Activated T-helper 1 cell treated with anti-CD3 and anti-CD28 coated beads, Interleukin-2, amount 50 U/mL, for 16 hours (primary cell): ENCODE measurements at regions not wholly inside any gene's neighbourhood (a gene's known extent, or its start where the extent isn't known, plus 50 kb on each side); places are given as distances from the start of the nearest gene placed in this dataset.
"Not testable (repeated sequence)": the region's sequence is repeated elsewhere in the genome, so short reads cannot be mapped to it uniquely, and the experiment has no call there.

Experiments used
- DNase-seq, 2 donors: peaks; one replicate each; pipeline ENCODE4 v3.0.0-alpha.2; 2020; ENCODE audit warnings: low read depth in 1 of 2, low spot score in 1 of 2

DNA sequence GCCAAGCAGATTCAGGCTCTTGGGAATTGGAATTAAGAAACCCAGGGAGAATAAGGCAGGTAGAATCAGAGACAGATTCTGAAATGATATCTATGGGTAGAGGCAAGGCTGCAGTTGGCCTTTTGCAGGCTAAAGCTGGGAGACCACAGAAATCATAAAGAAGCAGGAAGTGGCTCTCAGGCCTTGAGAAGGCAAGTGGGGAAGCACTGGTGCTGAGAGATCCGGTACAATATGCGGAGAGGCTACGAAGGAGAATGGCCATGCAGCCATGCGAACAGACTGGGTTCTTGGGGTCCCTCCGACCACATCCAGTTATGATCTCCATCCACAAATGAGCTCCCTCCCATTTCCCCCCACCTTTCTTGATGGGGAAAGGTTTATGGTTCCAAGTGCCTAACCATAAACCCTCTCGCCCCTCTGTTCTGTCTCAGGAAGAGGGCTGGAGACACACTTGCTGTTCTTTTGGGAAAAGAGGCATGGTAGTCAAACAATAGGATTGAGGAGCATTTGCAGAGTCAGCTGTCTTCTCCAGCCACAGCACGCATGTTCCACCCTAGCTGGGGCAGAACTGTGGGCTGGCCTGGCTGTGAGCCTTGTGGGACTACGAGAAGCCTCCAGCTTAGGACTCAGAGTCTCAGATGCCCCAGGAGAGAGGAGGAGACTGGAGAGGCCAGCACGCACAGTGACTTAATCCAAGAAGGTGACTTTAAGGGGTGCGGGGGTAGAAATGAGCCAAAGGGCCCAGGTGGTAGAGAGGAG lies 99.6 kb downstream of the RPLP1 start:
- DNase-seq: no peak

DNA sequence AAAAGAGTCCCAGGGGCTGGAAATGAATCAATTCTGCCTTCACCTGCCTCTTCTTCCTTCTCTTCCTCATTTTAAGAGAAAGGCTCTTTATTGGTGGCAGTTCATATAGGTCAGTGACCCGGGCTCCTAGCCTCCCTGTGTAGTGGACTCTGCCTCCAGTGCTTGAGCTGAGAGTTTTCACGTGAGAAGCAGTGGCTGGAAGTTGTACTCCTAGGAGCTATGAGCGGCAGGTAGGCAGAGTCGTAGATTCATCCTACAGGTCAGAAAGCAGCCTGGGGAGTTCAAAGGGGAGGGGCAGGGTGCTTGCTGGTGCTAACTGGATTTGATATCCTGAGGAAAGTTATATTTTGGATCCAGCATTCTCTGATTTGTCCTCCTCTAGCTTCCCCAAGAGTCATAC lies 101.1 kb downstream of the RPLP1 start:
- no peak for DNase-seq

DNA sequence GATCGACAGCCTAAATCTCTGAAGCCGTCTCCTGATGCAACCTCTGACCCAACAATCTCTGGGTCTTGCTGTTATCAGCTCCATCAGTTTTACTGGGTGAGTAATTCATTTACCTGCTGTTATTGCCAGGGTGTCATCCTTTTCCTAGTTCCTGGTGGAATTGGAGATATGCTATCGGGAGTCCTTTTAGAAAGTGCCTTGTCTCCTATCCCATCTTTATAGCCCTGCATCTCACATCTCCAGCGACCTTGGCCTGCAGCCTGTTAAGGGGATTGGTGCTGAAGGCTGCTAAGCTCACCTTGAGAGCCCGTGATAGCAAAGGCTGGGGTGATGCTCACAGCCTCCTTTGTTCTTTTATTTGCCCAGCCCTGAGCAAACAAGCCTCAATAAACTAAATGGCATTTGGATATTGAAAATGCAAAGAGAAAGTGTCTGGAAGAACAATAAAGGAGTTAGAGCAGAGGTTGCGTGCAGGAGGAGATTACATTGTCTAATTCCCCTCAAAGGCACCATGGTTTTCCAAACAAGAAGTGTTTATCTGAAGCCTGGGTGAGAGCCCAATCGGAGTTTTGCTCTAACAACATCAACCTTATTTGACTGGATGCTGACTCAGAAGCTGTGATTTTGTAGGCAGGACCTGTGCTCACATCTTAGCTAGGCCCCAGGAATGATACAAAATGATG lies 101.8 kb downstream of the RPLP1 start:
- no peak for DNase-seq

DNA sequence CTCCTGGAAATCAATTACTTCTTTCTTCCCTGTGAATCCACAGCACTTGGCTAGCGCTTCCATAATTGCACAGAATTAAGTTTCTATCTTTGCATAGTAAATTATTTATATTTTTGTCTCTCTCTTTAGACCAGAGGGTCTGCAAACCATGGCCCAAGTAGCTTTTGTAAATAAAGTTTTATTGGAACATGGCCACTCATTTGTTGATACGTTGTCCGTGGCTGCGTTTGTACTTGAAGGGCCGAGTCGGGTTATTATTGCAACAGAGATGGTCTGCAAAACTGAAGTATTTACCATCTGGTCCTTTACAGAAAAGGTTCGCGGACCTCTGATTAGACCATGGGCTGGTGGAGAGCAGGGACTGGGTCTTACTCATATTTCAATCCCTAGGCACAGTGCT lies 102.5 kb downstream of the RPLP1 start:
- DNase-seq: no peak

DNA sequence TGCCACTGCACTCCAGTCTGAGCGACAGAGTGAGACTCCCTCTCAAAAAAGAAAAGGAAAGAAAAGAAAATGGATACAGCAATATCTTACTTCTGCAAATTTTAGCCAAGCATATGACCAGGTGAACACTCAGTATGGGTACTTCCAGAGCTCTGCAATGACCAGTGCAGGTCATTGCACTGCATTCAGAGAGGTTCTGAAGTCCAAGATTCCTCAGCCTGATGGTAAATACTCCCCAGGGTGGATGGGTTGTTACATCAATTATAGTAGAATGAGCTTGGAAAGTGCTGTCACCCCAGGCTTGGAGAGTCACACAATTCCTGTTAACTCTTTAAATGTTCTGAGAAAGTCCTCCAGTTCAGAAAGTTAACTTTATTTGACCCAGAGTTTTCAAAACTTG lies 103.7 kb downstream of the RPLP1 start:
- DNase-seq: no peak

GRCh38 chr15:69557020-69557706 lies 104.5 kb downstream of the RPLP1 start:
- DNase-seq: no peak

DNA sequence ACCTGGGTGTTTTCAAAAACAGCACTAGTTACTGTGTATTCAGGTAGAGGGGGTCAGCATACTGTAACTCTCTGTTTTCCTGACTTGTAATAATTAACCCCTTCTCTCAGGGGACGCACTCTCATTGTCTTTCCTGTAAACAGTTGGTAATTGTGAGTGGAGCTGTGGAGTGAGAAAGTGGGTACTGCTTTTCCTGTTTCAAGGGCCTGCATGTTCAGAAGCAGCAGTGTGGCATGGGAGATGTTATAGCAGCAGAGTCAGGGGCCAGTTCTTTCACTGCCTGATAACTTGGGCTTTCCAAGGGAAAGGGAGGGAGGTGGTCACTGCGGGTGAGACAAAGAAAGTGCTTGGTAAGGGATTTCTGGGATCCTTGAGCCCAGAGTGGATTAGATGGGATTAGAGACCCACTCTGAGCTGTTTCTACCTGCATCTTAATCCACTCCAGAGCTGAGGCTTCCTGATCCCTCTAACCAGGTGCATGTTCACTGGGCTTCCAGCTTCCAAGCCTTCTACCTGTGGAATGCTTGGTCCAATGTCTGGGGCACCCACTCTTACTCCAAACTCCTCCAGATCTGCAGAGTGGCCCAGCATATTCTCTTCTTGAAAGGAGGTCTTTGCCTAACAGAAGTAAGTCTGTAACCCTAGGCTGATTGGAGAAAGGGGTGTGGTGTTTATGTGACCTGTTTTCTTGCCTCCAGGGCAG lies 105.2 kb downstream of the RPLP1 start:
- DNase-seq: no peak

GRCh38 chr15:69559440-69560190 lies 107.0 kb downstream of the RPLP1 start:
- no peak for DNase-seq

GRCh38 chr15:69561071-69561784 lies 108.6 kb downstream of the RPLP1 start:
- no peak for DNase-seq

- DNase-seq: no peak
These were observed 109.5 kb downstream of the RPLP1 start for GRCh38 chr15:69562116-69562515.

DNA sequence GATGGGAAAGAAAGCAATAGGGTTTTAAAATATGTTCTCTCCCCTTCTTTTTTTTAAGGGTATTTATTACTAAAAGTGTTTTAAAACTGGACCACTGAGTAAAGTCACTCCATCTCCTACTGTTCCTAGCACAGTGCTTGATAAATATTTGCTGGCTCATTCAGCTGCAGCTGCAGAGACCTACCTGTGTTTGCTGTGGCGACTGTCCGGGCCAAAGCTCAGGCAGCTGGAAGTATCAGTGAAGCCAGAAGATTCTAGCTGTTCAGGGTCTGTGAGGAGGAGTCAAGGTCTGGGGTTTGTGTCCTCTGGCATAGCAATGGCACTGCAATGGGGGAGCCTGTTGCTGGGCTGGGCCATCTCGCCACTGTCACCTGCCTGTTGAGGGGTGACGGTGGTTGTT lies 109.9 kb downstream of the RPLP1 start:
- no peak for DNase-seq

DNA sequence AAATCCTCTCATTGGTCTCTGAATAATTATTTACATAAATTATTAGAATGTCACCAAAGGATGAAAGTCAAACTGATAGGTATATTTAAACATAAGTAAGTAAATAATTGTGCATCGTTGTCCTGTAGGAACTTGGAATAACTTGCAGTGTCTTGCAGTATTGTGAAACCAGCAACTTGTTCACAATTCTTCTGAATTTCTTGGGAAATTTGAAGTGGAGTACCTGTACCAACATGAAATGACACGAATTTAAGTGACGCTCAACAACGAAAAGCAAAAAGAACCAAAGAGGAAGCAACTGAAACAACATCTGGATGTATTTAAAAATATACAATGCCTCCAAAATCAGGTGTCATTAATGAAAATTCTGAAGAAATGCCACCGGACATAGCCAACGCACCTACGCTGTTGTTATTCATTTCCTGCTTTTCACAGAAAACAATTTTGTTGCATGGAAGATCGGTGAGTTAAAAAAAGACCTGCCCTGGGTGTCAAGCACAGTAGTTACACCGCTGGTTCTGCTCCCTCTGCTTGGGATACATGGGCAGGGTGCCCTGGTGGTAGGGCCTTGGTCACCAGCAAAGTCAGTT lies 112.5 kb downstream of the RPLP1 start:
- DNase-seq: no peak

DNA sequence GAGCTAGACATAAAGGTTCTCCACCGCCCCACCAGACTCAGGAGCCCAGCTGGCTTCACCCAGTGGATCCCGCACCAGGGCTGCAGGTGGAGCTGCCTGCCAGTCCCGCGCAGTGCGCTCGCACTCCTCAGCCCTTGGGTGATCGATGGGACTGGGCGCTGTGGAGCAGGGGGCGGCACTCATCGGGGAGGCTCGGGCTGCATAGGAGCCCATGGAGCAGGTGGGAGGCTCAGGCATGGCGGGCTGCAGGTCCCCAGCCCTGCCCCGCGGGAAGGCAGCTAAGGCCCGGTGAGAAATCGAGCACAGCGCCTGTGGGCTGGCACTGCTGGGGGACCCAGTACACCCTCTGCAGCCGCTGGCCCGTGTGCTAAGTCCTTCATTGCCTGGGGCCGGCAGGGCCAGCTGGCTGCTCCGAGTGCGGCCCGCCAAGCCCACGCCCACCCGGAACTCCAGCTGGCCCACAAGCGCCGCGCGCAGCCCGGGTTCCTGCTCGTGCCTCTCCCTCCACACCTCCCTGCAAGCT lies 114.7 kb downstream of the RPLP1 start:
- DNase-seq: not testable (repeated sequence)

DNA sequence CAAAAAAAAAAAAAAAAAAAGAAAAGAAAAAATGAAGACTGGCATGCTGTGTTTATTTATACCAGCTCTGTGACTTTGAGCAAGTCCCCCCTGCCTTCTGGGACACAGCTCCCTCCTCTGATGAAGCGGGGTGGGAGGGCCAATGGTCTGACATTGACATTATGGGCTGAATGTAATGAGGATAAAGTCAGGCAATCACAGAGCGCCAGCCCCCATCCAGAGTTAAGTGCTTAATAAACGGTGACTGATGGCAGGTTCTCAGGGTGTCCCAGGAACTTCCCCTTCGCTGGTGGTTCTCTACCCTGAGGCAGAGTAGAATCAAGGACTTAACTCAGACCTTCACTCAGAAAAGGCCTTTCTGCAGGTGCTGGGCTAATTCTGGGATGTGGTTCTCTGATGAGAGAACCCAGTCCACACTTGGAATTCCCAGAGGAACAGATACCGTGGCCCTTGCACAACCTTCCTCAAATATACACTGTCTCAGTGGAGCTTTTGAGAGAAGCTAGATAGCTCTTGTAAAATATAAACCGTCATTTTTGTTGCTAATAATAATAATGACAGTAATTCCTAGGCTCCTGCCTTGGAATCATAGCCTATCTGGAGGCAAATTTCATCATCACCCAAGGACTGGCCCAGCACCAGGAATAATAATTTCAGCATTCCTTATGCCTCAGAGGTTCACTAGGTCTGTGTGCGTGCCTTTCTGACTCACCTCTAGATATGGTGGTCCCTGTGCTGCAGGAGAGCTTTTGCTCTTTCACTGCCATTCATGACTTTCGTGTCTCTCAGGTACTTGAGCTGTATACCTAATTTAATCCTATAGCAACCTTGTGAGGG lies 115.8 kb downstream of the RPLP1 start:
- no peak for DNase-seq

DNA sequence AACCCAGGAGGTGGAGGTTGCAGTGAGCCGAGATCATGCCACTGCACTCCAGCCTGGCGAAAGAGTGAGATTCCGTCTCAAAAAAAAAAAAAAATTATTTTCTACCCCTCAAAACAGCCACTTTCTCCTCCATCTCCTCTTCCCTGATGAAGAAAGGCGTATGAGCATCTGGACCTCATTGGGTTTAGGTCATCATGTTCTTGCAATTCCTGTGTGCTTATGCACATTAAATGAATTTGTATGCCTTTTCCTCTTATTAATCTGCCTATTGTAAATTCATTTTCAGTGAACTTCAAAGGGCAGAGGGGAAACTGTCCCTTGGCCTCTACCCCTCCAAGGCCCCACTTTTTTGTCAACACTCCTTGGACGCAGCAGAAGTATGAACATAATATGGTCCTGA lies 117.8 kb downstream of the RPLP1 start:
- no peak for DNase-seq

DNA sequence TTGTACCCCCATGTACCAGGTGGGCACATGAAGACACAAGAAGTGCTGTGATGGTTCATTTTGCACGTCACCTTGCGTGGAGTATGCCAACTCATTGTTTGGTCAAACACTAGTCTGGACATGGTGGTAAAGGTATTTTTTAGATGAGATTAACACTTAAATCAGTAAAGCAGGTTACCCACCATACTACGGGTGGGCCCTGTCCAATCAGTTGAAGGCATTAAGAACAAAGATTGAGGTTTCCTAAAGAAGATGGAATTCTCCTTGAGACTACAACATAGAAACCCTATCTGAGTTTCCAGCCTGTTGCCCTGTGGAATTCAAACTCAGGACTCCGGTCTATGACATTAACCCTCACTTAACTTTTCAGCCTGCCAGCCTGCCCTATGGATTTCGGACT lies 118.4 kb downstream of the RPLP1 start:
- DNase-seq: no peak

GRCh38 chr15:69573278-69573677 lies 120.7 kb downstream of the RPLP1 start:
- not testable (repeated sequence) for DNase-seq

DNA sequence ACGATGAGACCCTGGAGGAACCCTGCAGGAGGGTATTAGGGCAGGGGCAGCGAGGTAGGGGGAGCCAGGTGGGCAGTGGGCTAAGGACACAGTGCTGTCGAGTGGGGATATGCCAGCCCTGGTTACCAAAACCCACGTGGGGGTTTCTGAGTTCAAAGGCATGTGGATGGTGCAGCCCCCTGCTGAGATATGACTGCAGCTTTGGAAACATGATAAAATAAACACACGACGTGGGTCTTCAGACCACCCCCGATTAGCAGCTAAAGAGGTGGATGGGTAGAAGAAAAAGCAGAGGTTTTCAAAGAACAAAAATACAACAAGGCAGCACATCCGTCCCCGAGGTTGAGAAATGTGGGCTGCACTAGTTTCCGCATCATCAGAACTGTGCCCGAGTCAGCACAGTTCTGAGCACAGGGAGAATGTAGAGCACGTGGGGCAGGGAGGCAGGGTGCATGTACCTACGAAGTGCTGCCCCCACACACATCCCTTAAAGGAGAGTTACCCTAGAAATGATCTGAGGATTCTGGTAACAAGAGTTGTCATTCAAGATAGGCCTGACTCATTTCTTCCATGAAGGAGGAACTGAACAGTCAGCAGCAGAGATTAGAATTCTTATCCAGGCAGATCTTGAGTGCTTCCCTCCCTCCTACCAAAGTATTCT lies 121.3 kb downstream of the RPLP1 start:
- peak in 1 of 2 donors; percentile 25 for DNase-seq
